Stomach smooth muscle (tissue), 2 donors: ENCODE measurements at regions not wholly inside any gene's neighbourhood (a gene's known extent, or its start where the extent isn't known, plus 50 kb on each side); places are given as distances from the start of the nearest gene placed in this dataset.

Experiments used
- H3K27ac ChIP-seq: one replicate; pipeline ENCODE4 v1.7.0; 2013; ENCODE audit warnings: mild to moderate bottlenecking, low read length, inconsistent platforms
- H3K27me3 ChIP-seq, 2 donors: one replicate each; pipeline ENCODE4 v1.7.0; 2013; ENCODE audit warnings: low read length in 2 of 2; ENCODE audit not compliant: insufficient read depth in 2 of 2, control insufficient read depth in 1 of 2
- H3K36me3 ChIP-seq, 2 donors: one replicate each; pipeline ENCODE4 v1.7.0; 2013; ENCODE audit warnings: low read length in 2 of 2; ENCODE audit not compliant: control insufficient read depth in 2 of 2, insufficient read depth in 2 of 2
- H3K4me1 ChIP-seq: one replicate; pipeline ENCODE4 v1.7.0; 2013; ENCODE audit warnings: low read length; ENCODE audit not compliant: control insufficient read depth, insufficient read depth
- H3K4me3 ChIP-seq, 2 donors: one replicate each; pipeline ENCODE4 v1.7.0; 2013; ENCODE audit warnings: low read length in 2 of 2
- H3K9ac ChIP-seq, 2 donors: one replicate each; pipeline ENCODE4 v1.7.0; 2013; ENCODE audit warnings: low read length in 2 of 2, mild to moderate bottlenecking in 1 of 2
- H3K9me3 ChIP-seq, 2 donors: one replicate each; pipeline ENCODE4 v1.7.0; 2013; ENCODE audit warnings: low read length in 2 of 2; ENCODE audit not compliant: control insufficient read depth in 2 of 2
- donor health status: healthy.
- donor health status: Pancreatic carcinoma.

DNA sequence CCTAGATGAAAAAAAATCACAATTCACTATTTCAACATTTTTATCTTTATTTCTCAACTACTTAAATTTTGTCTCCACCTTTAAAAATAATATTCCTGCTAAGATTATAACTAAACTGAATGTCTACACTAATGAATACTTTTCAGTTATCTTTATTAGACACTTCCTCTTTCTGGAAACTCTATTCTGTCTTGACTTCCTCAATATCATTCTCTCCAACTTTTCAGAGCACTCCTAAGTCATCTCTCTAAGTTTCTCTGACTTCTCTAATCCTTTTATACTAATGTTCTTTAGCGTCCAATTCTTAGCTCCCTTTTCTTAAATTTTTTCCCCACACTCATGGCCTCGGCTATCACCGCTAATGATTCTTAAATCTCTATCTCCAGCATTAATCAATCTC lies 374.2 kb downstream of the FBXO8 start:
- Histone ChIP-seq H3K4me3 (no peak overlapping the region), H3K4me1 (no peaks in the 10 kb centered on the region), H3K9me3 (no peaks in the 10 kb centered on the region), H3K27ac (no peak overlapping the region), H3K9ac (no peak overlapping the region), H3K36me3 (no peaks in the 10 kb centered on the region), H3K27me3 (no peaks in the 10 kb centered on the region)

DNA sequence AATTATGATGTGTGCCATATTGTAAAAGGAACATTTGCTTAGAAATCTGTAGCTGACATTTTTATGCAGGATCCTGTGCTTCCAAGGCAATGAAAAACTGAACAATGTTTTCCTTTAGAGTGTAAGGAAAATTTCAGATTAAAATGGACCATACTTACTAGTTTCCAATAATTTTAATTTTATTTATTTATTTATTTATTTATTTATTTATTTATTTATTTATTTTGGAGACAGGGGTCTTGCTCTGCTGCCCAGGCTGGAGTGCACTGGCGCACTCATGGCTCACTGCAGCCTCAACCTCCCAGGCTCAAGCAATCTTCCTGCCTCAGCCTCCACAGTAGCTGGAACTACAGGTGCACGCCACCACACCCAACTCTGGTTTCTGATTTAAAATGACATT lies 369.8 kb upstream of the HAND2 start:
- H3K27ac ChIP-seq: no peak overlapping the region
- H3K9ac ChIP-seq: no peak overlapping the region
- no peak overlapping the region for H3K4me3 ChIP-seq
- H3K4me1 ChIP-seq: no peaks in the 10 kb centered on the region
- no peaks in the 10 kb centered on the region for H3K27me3 ChIP-seq
- H3K36me3 ChIP-seq: no peaks in the 10 kb centered on the region
- no peaks in the 10 kb centered on the region for H3K9me3 ChIP-seq

DNA sequence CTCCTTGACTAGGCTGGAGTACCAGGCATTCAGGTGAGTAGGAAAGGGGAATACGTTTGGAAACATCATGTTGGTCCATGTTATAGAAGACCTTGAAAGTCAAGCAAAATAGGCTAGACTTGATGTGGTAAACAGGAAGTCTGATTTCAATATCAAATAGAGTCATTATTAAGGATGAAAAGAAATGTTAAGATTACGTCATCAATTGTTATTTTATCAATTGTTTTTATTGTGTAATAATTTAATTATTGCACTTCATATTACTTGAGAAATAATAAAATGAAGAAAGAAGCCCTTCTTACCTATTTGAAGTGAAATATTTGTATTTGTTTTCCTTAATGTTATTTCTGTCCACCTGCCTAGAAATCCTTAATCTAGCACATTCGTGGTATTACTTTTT lies 361.0 kb upstream of the HAND2 start:
- Histone ChIP-seq H3K4me3 (no peak overlapping the region), H3K4me1 (no peaks in the 10 kb centered on the region), H3K27ac (no peak overlapping the region), H3K27me3 (no peaks in the 10 kb centered on the region), H3K9ac (no peak overlapping the region), H3K36me3 (no peaks in the 10 kb centered on the region), H3K9me3 (no peaks in the 10 kb centered on the region)

DNA sequence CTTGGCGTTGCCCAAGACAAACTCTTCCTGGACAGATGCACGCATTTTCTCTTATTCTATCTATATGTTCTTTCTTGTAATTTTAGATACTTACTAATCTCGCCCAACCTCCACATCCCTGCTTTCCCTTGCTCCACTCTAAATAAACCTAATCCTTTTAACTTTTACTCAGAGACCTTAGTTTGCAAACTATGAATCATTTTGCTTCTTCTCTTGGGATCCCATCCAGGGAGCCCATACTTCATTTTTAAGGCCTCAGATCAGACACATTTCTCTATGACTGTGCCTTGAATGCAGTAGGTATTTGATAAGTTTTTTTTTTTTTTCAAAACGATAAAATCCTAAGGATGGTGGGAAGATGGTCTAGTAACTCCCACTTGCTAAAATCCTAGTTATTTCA lies 353.8 kb upstream of the HAND2 start:
- no peak overlapping the region for H3K4me3 ChIP-seq
- H3K27me3 ChIP-seq: no peaks in the 10 kb centered on the region
- no peaks in the 10 kb centered on the region for H3K4me1 ChIP-seq
- no peaks in the 10 kb centered on the region for H3K36me3 ChIP-seq
- H3K9ac ChIP-seq: no peak overlapping the region
- no peak overlapping the region for H3K27ac ChIP-seq
- H3K9me3 ChIP-seq: no peaks in the 10 kb centered on the region

DNA sequence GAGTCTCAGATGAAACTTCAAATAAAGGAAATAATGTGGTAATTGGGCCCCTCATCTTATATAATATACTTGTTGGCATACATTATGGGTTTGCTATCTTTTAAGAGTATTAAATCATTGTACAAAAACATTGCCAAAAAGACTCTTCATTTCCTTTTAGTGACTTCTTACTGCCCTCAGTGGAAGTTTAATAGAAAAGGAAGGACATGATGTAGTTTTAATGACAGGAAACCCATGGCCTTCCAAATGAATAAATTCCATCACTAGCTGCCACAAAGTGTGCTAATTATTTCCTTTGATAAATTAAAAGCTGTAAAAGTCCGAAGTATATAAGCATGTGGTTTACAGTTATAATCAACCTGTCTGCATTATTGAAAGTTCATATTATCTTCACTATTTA lies 350.9 kb upstream of the HAND2 start:
- Histone ChIP-seq H3K27me3 (no peaks in the 10 kb centered on the region), H3K9me3 (no peaks in the 10 kb centered on the region), H3K36me3 (no peaks in the 10 kb centered on the region), H3K9ac (no peak overlapping the region), H3K4me3 (no peak overlapping the region), H3K27ac (no peak overlapping the region), H3K4me1 (no peaks in the 10 kb centered on the region)

DNA sequence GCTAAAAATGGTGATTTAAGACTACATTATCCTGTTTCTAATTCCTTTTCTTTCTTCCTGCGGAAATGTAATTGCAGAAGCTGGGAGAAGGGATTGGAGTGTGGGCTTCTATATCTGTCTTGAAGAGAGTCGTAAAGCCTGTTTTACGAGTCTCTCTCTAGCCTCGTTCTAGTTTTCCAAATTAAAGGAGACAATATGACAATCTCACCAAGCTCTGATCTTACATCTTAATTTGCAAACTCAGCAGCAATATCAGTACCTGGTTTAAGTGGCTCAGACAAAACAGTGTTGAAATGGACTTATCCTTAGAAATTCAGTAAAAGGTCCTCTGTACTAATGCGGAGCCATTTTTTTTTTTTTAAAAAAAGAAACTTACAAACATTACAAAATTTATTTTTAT lies 349.5 kb upstream of the HAND2 start:
- Histone ChIP-seq H3K9me3 (no peaks in the 10 kb centered on the region), H3K27me3 (no peaks in the 10 kb centered on the region), H3K9ac (no peak overlapping the region), H3K4me1 (no peaks in the 10 kb centered on the region), H3K4me3 (no peak overlapping the region), H3K27ac (no peak overlapping the region), H3K36me3 (no peaks in the 10 kb centered on the region)

DNA sequence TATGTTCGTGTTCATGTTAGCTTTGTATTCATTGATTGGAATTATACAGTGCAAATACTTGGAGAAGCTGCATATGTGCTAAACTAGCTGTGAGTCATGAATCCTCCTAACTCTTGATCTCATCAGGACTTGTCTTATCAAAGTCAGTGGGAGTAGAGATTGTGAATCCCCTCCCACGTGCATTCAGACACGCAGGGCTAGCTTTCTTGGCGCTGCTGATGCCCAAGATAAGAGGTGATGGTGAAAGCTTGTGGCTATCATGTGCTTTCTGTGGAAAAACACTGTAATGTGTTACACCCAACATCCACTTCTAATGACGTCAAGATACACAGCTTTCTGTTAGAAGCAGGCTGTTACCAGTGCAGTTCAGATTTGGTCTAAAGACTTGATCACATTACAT lies 348.7 kb upstream of the HAND2 start:
- Histone ChIP-seq H3K4me3 (no peak overlapping the region), H3K9ac (no peak overlapping the region), H3K27ac (no peak overlapping the region), H3K27me3 (no peaks in the 10 kb centered on the region), H3K36me3 (no peaks in the 10 kb centered on the region), H3K4me1 (no peaks in the 10 kb centered on the region), H3K9me3 (no peaks in the 10 kb centered on the region)

DNA sequence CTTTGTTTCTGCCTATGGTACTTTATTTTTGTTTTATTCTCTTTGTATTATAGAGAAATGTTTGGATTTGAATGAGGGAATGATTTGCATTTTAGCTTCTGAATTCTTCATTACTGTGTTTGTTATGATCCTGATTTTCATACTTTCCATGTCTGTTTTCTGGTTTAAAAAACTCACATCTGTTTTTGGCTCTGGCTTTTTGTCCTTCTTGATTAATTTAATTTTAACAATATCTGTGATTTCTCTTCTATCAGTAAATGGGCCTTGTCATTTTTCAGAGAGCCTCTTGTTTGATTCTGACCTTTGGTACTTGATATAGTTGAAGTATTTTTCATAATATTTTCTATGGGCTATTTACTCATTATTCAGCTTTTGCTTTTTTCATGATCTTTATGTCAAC lies 341.6 kb upstream of the HAND2 start:
- no peak overlapping the region for H3K9ac ChIP-seq
- no peaks in the 10 kb centered on the region for H3K9me3 ChIP-seq
- H3K36me3 ChIP-seq: no peaks in the 10 kb centered on the region
- no peak overlapping the region for H3K4me3 ChIP-seq
- H3K4me1 ChIP-seq: no peaks in the 10 kb centered on the region
- H3K27ac ChIP-seq: no peak overlapping the region
- no peaks in the 10 kb centered on the region for H3K27me3 ChIP-seq

DNA sequence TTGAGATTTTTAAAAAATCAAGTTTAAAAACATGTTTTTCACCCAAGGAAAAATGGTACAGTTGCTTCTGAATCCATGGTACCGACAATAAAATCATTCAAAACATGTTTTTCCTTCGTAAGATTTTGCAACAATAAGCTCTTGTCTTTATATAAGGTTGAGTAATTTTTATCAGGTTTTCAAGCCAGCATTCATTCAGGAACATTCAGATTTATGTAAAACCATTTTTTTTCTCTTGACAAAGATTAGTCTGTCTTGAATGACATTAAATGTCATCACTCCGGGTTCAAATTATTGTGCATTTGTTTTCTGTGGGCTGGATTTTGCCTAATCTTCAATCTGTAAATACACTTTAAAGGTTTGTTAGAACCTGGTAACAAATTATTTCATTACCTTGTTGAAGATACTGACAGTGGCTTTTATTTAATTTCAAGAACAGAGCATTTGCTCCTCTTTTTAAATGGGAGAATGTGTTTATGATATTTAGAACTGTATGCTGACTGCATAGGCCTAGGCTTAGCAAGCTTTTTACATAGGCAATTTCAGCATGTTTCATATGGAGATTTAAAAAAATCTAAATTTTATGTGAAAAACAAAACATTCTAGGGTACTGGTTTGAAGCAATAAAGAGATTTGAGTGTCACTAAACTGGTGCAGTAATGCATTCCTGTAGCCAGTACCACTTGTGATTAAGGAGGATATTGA lies 336.4 kb upstream of the HAND2 start:
- Histone ChIP-seq H3K27ac (no peak overlapping the region), H3K4me3 (no peak overlapping the region), H3K27me3 (no peaks in the 10 kb centered on the region), H3K9ac (no peak overlapping the region), H3K4me1 (no peaks in the 10 kb centered on the region), H3K36me3 (no peaks in the 10 kb centered on the region), H3K9me3 (peaks cover 0 to 7% of the 10 kb centered on the region in 2 donors)

DNA sequence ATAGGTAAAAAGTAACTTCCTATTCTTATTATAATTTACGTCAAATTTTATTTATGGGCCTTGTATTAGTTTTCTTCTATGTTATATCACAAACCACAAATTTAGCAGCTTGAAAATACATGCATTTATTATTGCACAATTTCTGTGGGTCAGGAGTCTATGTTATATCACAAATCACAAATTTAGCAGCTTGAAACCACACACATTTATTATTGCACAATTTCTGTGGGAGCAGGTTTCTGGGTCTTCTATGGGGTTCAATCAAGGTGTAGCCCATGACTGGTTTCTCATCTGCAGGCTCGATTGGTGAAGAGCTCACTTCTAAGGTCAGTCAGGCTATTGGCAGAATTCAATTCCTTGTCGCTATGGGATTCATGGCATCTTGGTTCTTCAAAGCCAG lies 332.7 kb upstream of the HAND2 start:
- H3K4me3 ChIP-seq: no peak overlapping the region
- no peak overlapping the region for H3K9ac ChIP-seq
- no peaks in the 10 kb centered on the region for H3K4me1 ChIP-seq
- H3K27me3 ChIP-seq: no peaks in the 10 kb centered on the region
- H3K27ac ChIP-seq: no peak overlapping the region
- peaks cover 0 to 7% of the 10 kb centered on the region in 2 donors for H3K9me3 ChIP-seq
- no peaks in the 10 kb centered on the region for H3K36me3 ChIP-seq

DNA sequence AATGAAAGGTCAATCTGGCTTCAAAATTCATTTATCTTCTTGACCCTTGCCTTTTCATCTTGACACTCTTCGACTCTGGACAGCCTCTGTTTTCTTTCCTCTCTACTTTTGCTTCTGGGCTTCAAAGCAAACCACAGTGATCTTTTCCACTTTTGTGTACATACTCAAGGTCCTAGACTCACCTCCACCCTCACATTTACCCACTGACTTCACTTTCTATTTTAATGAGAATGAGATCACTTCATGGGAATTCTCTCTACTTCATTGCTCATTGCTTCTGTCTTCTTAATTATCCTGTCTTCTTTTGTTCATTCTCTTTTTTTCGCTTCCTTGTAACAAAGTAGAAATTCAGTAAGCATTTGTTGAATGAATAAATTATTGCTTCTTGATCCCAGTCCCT lies 330.1 kb upstream of the HAND2 start:
- Histone ChIP-seq H3K9ac (no peak overlapping the region), H3K36me3 (no peaks in the 10 kb centered on the region), H3K27ac (no peak overlapping the region), H3K9me3 (peaks cover 0 to 7% of the 10 kb centered on the region in 2 donors), H3K4me3 (no peak overlapping the region), H3K4me1 (no peaks in the 10 kb centered on the region), H3K27me3 (no peaks in the 10 kb centered on the region)
